NAMALWA (cell line): ENCODE measurements at regions not wholly inside any gene's neighbourhood (a gene's known extent, or its start where the extent isn't known, plus 50 kb on each side); places are given as distances from the start of the nearest gene placed in this dataset.
"Not testable (repeated sequence)": the region's sequence is repeated elsewhere in the genome, so short reads cannot be mapped to it uniquely, and the experiment has no call there.

Source experiments
- DNase-seq: peaks from one replicate; pipeline ENCODE4 v3.0.0-alpha.2; 2015; ENCODE audit warnings: low spot score

DNA sequence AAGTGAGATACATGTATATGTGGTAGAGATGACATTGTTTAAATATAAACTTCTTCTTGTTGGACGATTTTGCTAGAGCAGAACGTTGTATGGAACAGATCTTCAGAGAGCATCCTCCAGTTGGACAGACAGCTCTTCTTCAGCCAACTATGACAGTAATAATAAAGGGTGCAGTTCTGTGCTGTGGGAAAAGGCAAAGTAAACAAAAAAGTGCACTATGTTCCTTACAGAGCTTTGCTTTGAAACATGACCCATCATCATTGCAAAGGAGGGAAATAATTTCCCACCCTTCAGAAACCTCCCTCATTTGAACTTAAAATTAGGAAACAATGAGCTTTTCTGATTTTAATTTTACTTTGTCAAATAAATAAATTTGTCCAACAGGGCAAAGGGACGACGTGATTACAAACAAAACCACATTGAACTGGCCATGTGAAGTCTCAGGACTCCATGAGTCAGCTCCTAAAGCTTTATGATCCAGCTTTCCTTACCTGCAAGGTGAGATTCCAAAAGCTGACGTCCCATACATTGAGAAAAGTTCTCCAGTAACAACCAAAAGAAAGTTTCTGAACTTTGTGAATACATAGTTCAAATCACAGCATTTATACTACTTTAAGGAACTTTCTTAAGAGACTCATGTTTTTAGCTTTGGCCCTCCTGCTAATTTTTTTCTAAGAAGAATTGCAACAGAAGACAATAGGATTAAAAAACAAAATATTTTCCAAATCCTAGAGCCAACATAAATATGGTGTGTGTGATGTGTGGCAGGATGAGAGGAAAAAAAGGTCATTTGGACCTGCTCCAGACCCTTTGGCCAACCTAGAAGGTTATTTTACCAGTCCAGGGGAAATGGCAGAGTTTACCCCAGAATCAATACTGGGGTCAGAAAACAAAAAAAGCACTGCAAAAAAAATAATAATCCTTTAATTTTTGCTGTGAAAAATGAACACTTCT is 565.4 kb upstream of the NRP1 start:
- no peak for DNase-seq

GRCh38 chr10:33897291-33897752 is 562.9 kb upstream of the NRP1 start:
- no peak for DNase-seq

- no peak for DNase-seq
These were observed 559.0 kb upstream of the NRP1 start for GRCh38 chr10:33893506-33893905.

DNA sequence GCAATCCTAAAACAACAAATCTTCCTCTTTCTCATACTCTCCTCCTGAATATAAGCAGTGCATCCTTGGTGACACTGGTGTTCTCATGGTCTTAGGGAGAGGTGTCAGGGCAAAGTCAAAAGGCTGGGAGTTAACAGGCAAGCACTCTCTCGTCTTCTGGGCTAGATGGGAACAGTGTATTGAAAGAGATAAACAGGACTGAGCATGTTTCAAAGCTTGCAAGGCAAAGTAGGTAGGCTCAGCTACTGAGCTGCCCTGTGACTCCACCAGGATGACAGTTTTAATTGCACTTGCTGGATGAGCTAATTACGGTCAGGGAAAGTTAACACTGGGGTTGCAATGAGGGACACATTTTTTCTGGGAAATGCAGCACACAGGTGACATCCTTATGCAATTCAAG is 554.9 kb upstream of the NRP1 start:
- no peak for DNase-seq

- DNase-seq: no peak
These were observed 552.7 kb upstream of the NRP1 start for GRCh38 chr10:33887188-33887587.

DNA sequence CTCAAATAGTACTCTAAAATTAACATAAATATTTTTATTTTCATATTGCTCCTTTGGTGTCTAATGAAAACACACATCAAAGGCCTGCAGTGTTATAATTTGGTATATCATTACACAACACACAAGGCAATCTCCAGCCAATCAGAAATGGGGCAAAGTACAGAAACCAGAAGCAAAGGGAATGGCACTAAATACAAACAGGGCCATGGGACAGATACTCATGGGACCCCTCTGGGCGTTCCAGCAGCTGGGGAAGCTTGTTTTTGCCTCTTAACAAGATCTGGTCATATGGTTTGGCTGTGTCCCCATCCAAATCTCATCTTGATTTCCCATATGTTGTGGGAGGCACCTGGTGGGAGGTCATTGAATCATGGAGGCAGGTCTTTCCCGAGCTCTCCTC is 551.8 kb upstream of the NRP1 start:
- DNase-seq: no peak

DNA sequence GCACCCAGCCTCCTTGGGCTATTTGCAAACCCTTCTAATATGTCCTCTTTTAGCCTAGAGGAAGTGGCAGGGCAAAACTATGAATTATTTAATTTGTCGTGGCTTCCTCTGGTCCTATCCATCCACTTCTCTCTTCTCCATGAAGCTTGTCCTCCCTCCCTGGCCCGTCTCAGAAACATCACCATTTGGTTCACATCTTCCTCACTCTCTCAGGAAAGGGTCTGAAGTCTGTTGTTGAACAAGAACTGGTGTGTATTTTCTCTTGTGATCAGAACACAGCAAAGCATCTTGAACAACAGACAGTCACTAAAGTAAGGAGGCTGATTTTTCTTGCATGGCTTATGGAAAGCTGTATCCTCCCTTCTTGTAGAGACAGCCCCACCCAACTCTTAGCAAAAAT is 550.1 kb upstream of the NRP1 start:
- DNase-seq: no peak

DNA sequence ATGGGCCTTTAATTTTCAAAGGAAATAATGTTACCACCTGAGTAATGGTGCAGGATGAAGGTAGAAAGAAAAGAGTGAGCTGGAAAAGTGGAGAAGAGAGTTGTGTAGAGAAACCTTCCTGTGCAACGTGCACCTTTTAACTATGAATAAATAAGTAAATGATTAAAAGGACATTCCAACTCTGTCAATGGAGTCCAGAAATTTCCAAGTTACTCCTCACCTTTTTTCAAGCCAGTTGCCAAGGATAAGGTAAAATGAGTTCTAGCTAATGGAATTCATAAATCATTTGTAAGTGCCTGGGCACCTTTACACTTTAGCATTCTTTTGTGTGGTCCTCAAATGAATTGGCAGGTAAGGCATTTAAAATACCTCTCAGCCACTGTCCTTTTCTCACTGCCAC is 549.4 kb upstream of the NRP1 start:
- no peak for DNase-seq

DNA sequence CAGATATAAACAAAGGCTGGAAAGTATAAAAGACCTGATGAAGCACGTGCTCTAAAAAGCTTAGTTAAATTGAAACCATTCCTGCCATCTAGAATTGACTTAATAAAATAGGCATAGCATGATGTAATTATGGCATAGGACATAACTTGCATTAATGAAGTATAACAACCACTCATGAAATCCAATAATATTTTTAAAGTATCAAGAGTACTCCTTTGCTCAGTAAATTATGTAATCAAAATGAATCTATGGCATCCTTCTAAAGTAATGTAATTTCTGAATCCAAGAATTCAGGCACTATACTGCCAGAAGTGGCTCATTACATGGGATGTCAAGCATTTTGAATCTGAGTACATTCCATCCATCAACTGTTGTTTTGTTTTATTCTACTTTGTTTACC is 548.5 kb upstream of the NRP1 start:
- no peak for DNase-seq

DNA sequence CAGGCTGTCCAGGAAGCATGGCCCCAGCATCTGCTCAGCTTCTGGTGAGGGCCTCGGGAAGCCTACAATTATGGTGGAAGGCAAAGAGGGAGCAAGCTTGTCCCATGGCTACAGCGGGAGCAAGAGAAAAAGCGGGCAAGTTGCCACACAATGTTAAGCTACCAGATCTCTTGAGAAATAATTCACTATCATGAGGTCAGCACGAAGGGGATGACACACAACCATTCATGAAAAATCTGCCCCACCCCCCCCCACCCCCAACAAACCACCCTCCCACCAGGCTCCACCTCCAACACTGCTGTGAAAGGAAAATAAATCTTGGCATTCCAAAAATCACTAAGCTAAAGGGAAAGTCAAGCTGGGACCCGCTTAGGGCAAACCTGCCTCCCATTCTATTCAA is 545.8 kb upstream of the NRP1 start:
- DNase-seq: no peak

- no peak for DNase-seq
These were observed 543.8 kb upstream of the NRP1 start for GRCh38 chr10:33878238-33878786.

DNA sequence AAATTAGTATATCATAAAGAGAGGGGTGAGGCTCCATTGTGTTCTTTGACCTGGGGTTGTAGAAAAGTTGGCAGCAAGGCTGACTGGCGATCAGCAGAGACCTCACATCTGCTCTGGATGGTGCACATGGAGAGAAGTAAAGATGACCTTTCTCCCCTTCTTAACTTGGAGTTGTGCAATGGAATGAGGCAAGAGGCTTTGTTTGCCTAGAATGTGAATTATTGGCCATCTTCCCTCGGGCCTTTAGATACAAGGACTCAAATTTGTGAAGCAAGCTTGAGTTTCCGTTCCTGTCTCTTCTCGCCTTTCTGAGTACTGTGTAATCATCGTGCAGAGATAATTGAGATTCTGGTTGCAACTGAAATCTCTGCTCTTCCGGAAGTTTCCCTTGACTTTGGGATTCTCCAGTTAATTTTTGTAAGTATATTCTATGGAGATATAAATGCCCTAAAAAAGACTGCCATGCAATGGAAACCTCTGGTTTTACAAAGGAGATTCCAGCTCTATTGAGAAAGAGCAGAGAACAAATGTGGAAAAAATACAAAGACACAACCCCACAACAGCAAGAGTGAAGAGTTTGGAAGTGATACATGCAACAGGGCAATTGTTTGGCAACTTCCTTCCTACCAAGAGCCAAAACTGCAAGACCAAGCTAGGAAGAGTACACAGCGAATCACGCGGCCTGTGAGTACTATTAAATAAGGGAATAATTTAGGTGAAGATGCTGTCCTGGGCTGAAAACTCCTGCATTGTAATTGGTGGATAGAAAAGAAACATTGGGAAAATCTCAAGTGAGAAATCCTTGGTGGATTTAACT is 542.3 kb upstream of the NRP1 start:
- no peak for DNase-seq

GRCh38 chr10:33875924-33876583 is 541.6 kb upstream of the NRP1 start:
- DNase-seq: no peak

DNA sequence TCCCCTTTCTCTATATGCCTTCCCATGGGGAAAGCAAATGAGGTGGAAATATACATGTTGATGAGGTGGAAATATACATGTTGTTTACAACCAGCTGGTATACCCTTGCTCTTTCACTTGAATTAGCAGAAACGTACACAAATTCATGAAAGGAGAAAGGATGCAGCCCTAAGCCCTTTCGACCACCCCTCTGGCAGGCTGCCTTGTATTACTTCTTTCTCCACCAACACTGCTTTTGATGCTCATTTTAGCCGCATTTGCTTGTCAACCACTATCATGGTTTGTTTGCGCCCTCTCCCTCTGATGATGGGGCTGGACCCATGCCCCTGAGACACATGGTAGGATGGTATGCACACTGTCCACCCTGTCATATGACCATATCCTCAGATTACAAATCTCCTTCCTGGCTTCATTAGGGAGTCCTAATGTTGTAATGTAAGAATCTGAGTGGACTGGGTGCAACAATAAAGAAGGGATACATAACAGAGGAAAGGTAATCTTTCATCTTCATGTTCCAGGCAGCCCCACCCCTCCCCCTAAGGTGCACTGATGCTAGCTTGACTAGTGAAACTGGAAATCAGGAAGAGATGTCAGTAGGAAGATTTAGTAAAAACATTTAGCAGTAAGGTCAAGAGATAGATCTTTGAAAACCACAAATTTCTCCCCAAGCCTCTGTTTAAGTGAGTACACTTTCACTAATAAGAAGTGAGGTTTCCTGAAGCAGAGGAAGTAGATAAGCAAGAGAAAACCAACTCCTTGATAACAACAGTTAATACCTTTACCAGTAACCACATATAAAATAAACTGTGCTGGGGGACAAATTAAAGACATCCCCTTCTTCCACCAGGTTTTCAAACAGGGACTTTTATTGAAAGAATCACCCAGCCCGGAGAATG is 536.8 kb upstream of the NRP1 start:
- no peak for DNase-seq

GRCh38 chr10:33869481-33869880 is 535.0 kb upstream of the NRP1 start:
- DNase-seq: no peak

DNA sequence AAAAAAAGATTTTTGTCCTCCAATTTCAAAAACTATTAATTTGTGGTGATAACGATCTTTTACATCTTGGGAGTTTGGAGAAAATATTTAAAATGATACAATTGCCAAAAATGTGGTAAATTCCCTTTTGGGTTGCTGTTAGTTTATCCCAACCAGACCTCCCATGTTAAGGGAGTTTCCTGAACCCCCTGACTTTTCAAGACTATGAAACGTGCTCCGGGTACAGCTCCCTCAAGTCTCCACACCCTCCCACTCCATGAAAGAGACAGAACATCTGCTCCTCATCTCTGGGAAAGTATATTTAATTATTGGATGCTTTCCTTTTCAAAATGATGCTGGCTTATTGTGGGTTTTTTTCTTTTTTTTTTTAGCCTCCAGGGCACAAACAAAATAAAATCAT is 534.6 kb upstream of the NRP1 start:
- DNase-seq: no peak

DNA sequence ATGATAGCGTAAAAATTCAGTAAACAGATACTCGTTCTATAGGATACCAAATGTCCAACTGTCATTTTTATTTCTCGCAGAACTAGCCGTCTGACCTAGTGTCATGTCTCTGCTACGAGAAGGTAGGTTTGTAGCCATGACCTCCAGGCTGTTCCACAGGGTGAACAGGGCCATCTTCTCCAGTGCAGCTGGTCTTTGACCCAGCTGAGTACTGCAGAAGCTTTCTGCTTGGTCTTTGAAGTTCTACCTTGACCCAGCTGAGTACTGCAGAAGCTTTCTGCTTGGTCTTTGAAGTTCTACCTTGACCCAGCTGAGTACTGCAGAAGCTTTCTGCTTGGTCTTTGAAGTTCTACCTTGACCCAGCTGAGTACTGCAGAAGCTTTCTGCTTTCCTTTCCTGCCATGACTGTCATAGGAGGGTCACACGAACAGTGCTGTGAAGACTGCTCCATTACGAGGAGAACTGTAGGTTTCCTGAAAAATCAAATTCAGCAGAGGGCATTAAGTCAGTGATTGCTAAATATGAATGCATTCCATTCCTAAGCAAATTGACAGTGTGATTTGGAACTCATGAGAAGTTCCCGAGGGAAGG is 532.8 kb upstream of the NRP1 start:
- DNase-seq: not testable (repeated sequence)

GRCh38 chr10:33863352-33863751 is 528.9 kb upstream of the NRP1 start:
- DNase-seq: no peak

GRCh38 chr10:33862536-33863105 is 528.2 kb upstream of the NRP1 start:
- DNase-seq: no peak

DNA sequence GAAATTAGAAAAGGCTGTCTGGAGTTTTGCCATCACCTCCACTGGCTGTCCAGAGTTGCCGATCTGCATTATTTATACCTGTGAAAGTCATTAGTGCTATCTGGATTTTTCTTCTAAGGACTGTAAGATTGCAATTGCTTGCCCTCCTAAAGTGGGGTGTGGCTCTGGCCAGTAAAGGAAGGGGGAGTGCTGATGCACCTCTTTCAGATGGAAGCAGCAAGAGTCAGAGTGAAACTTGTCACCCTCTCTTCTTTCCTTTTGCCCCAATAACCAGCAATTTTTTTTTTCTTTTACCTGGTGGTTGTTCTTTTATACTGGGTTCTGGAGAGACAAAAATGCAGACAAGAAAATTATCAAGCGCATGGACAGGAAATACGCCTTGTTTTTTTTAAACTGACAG is 527.4 kb upstream of the NRP1 start:
- no peak for DNase-seq
